PC-3 (cell line): ENCODE measurements at regions not wholly inside any gene's neighbourhood (a gene's known extent, or its start where the extent isn't known, plus 50 kb on each side); places are given as distances from the start of the nearest gene placed in this dataset.

Source experiments
- EZH2 ChIP-seq: fragments of 300-600 bp; sonication (generic); IDR thresholded peaks from one replicate; pipeline ENCODE4 v1.6.1; 2017; ENCODE audit warnings: antibody characterized with exemption, mild to moderate bottlenecking, low read length; ENCODE audit not compliant: unreplicated experiment
- EZH2phosphoT487 ChIP-seq: fragments of 300-600 bp; sonication (generic); IDR thresholded peaks from 2 replicates; pipeline ENCODE4 v1.6.1; 2018; ENCODE audit warnings: mild to moderate bottlenecking, antibody characterized with exemption, low read length, borderline replicate concordance
- TF ChIP-seq, protein P1 (sequence below): fragments of 300-600 bp; sonication (generic); conservative IDR thresholded peaks from 2 replicates; pipeline ENCODE4 v1.5.1; 2017; ENCODE audit warnings: antibody characterized with exemption, low read depth, mild to moderate bottlenecking, low read length

DNA sequence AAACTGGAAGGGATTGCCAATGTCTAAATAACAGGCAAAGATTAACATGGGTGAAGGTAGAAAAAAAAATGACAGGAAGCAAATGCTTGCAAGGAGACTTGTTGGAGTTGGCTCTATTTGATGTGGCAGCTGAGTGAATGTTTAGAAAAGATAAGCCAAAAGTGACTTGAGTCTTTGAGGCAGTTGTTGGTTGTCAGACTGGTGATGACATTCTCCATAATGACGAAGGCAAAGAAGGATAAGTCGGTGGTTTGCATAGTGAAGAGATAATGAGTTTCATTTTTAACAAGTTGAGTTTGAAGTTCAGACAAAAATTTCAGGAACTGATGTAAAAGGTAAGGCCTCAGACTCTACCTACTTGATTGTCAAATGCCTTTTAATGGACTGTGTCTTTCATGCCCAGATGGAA is 704.1 kb upstream of the SGO1 start:
- TF ChIP-seq EZH2 (no peak), EZH2phosphoT487 (no peak)
- TF ChIP-seq, protein P1, sequence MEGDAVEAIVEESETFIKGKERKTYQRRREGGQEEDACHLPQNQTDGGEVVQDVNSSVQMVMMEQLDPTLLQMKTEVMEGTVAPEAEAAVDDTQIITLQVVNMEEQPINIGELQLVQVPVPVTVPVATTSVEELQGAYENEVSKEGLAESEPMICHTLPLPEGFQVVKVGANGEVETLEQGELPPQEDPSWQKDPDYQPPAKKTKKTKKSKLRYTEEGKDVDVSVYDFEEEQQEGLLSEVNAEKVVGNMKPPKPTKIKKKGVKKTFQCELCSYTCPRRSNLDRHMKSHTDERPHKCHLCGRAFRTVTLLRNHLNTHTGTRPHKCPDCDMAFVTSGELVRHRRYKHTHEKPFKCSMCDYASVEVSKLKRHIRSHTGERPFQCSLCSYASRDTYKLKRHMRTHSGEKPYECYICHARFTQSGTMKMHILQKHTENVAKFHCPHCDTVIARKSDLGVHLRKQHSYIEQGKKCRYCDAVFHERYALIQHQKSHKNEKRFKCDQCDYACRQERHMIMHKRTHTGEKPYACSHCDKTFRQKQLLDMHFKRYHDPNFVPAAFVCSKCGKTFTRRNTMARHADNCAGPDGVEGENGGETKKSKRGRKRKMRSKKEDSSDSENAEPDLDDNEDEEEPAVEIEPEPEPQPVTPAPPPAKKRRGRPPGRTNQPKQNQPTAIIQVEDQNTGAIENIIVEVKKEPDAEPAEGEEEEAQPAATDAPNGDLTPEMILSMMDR, result no peak
